Endodermal cell (in vitro differentiated cells): ENCODE measurements at regions not wholly inside any gene's neighbourhood (a gene's known extent, or its start where the extent isn't known, plus 50 kb on each side); places are given as distances from the start of the nearest gene placed in this dataset.

ENCODE experiments used
- DNase-seq: peaks from one replicate; pipeline ENCODE4 v3.0.0-alpha.2; 2017
- H3K27ac ChIP-seq: 2 replicates; pipeline ENCODE4 v1.5.1; 2013; ENCODE audit warnings: mild to moderate bottlenecking, low read depth, low read length, moderate library complexity
- H3K27me3 ChIP-seq: 2 replicates; pipeline ENCODE4 v1.6.1; 2013; ENCODE audit warnings: mild to moderate bottlenecking, low read length, moderate library complexity; ENCODE audit not compliant: insufficient read depth, control insufficient read depth, poor library complexity, severe bottlenecking
- H3K36me3 ChIP-seq: 2 replicates; pipeline ENCODE4 v1.7.0; 2013; ENCODE audit warnings: mild to moderate bottlenecking, low read length, moderate library complexity; ENCODE audit not compliant: control insufficient read depth, insufficient read depth
- H3K4me1 ChIP-seq: one replicate; pipeline ENCODE4 v1.7.0; 2013; ENCODE audit warnings: low read length; ENCODE audit not compliant: control insufficient read depth, insufficient read depth
- H3K4me3 ChIP-seq: 2 replicates; pipeline ENCODE4 v1.5.1; 2013; ENCODE audit warnings: mild to moderate bottlenecking, low read length, moderate library complexity
- H3K9ac ChIP-seq: 2 replicates; pipeline ENCODE4 v1.6.1; 2013; ENCODE audit warnings: mild to moderate bottlenecking, low read length, moderate library complexity; ENCODE audit not compliant: poor library complexity, severe bottlenecking; ENCODE audit errors: extremely low read depth
- H3K9me3 ChIP-seq: 2 replicates; pipeline ENCODE4 v1.6.1; 2013; ENCODE audit warnings: mild to moderate bottlenecking, low read length, moderate library complexity; ENCODE audit not compliant: control insufficient read depth
- H3K27ac Mint-ChIP-seq: 2 replicates; pipeline ENCODE4 v1.8.0; 2020; ENCODE audit warnings: mixed read lengths
- H3K27me3 Mint-ChIP-seq: 2 replicates; pipeline ENCODE4 v1.8.0; 2021; ENCODE audit warnings: mild to moderate bottlenecking, mixed read lengths; ENCODE audit not compliant: insufficient read depth
- H3K36me3 Mint-ChIP-seq: 2 replicates; pipeline ENCODE4 v1.8.0; 2020; ENCODE audit warnings: low read depth, mixed read lengths
- H3K4me1 Mint-ChIP-seq: 2 replicates; pipeline ENCODE4 v1.8.0; 2020; ENCODE audit warnings: mixed read lengths
- H3K4me3 Mint-ChIP-seq: 2 replicates; pipeline ENCODE4 v1.8.0; 2020; ENCODE audit warnings: mild to moderate bottlenecking, moderate library complexity, mixed read lengths
- H3K9me3 Mint-ChIP-seq: 2 replicates; pipeline ENCODE4 v1.8.0; 2020; ENCODE audit warnings: mild to moderate bottlenecking, mixed read lengths
- WGBS, 2 experiments: methylation state at CpG; one replicate each; pipeline versions ENCODE4 v1.1.5 to v1.1.7; 2013; ENCODE audit warnings: missing lambda C conversion rate in 2 of 2, mixed read lengths in 1 of 2; ENCODE audit not compliant: insufficient coverage in 1 of 2, insufficient read length in 1 of 2; 5-methylcytosine and 5-hydroxymethylcytosine counted together
- TF ChIP-seq, protein P1 (sequence below): fragments of 200-600 bp; sonication (generic); conservative IDR thresholded peaks from 2 replicates; pipeline ENCODE4 v1.5.0; 2021; ENCODE audit warnings: antibody characterized with exemption, mild to moderate bottlenecking

- Histone ChIP-seq H3K4me1 (peaks cover 26% of the 10 kb centered on the region), H3K9me3 (no peaks in the 10 kb centered on the region), H3K4me3 (no peak overlapping the region), H3K36me3 (no peaks in the 10 kb centered on the region), H3K27me3 (no peaks in the 10 kb centered on the region), H3K27ac (no peak overlapping the region), H3K9ac (no peak overlapping the region)
- Mint-ChIP-seq H3K27me3 (no peaks in the 10 kb centered on the region), H3K9me3 (no peaks in the 10 kb centered on the region), H3K4me1 (peaks cover 61% of the 10 kb centered on the region), H3K36me3 (no peaks in the 10 kb centered on the region), H3K4me3 (no peak overlapping the region), H3K27ac (peak overlapping the region; percentile 32)
- TF ChIP-seq, protein P1, sequence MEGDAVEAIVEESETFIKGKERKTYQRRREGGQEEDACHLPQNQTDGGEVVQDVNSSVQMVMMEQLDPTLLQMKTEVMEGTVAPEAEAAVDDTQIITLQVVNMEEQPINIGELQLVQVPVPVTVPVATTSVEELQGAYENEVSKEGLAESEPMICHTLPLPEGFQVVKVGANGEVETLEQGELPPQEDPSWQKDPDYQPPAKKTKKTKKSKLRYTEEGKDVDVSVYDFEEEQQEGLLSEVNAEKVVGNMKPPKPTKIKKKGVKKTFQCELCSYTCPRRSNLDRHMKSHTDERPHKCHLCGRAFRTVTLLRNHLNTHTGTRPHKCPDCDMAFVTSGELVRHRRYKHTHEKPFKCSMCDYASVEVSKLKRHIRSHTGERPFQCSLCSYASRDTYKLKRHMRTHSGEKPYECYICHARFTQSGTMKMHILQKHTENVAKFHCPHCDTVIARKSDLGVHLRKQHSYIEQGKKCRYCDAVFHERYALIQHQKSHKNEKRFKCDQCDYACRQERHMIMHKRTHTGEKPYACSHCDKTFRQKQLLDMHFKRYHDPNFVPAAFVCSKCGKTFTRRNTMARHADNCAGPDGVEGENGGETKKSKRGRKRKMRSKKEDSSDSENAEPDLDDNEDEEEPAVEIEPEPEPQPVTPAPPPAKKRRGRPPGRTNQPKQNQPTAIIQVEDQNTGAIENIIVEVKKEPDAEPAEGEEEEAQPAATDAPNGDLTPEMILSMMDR = no peak
- 53 to 66% methylated on average over 5 to 8 of the region's 8 CpGs for WGBS, 2 experiments
- peak; percentile 77 for DNase-seq
These were observed 277.3 kb upstream of the FMN2 start for GRCh38 chr1:239814306-239814881.

DNA sequence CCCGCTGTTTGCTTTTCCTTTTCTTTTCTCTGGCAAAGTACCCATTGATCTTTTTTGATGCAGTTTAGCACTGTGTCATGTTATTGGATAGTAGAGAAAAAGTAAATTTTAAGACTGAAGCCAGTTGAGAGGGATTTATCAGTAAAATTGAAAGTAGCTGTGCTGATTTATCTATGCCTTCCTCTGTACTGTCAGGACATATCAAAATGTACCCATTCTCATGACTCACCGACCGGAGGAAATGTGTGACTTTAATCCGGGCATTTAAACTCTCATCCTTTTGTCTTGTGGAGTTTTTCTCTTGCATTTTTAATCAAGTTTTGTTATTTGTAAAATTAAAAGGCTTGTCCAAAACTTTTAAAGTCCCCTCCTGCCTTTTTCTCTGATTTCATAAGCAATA lies 276.6 kb upstream of the FMN2 start:
- Histone ChIP-seq H3K27me3 (no peaks in the 10 kb centered on the region), H3K27ac (no peak overlapping the region), H3K9ac (no peak overlapping the region), H3K36me3 (no peaks in the 10 kb centered on the region), H3K4me3 (no peak overlapping the region), H3K9me3 (no peaks in the 10 kb centered on the region), H3K4me1 (peaks cover 24% of the 10 kb centered on the region)
- Mint-ChIP-seq H3K4me3 (no peak overlapping the region), H3K27me3 (no peaks in the 10 kb centered on the region), H3K36me3 (no peaks in the 10 kb centered on the region), H3K27ac (no peak overlapping the region), H3K9me3 (no peaks in the 10 kb centered on the region), H3K4me1 (peaks cover 62% of the 10 kb centered on the region)
- TF ChIP-seq, protein P1 = no peak
- no peak for DNase-seq
- WGBS, 2 experiments = 71 to 88% methylated on average over 1 to 4 of the region's 4 CpGs

DNA sequence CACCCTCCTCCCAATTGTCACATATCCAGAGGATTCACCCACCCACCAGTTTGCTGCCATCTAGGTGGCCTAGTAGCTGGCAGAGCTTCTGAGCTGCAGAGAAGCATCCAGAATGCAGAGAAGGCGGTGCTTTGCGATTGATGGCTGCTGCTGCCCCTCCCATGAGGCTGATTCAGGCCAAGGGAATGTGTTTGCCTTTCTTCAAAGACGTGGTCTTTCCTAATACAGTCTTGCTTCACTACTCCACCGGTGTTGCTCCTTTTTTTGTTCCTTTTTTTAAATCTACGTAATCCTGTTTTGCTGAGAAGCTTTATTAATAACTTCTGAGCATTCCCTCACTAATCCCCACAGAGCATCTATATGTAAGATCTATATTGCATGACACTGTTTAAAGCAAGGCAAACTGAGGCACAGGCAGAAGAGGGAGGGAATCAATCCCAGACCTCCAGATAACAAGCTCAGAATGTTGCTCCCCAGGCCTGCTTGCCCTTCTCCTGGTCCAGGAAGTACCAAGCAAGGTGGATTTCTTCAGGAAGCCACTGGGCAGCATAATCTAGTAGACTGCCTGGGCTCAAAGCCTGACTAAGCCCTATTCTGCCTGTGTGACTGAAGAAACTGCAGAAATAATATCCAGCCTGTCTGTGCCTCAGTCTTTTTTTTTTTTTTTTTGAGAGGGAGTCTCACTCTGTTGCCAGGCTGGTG lies 275.5 kb upstream of the FMN2 start:
- Histone ChIP-seq H3K27me3 (no peaks in the 10 kb centered on the region), H3K9ac (no peak overlapping the region), H3K9me3 (no peaks in the 10 kb centered on the region), H3K36me3 (no peaks in the 10 kb centered on the region), H3K27ac (no peak overlapping the region), H3K4me3 (no peak overlapping the region), H3K4me1 (peaks cover 24% of the 10 kb centered on the region)
- TF ChIP-seq, protein P1 = no peak
- Mint-ChIP-seq H3K27ac (peak overlapping the region; percentile 90), H3K27me3 (no peaks in the 10 kb centered on the region), H3K36me3 (no peaks in the 10 kb centered on the region), H3K9me3 (no peaks in the 10 kb centered on the region), H3K4me1 (peaks cover 51% of the 10 kb centered on the region), H3K4me3 (no peak overlapping the region)
- DNase-seq = peak; percentile 87
- WGBS, 2 experiments = 35 to 43% methylated on average over 3 to 5 of the region's 5 CpGs
